Breast epithelium (tissue), 4 donors: ENCODE measurements at regions not wholly inside any gene's neighbourhood (a gene's known extent, or its start where the extent isn't known, plus 50 kb on each side); places are given as distances from the start of the nearest gene placed in this dataset.

Source experiments
- DNase-seq, 2 donors: peaks; one replicate each; pipeline ENCODE4 v3.0.0-alpha.2; 2019; ENCODE audit warnings: low spot score in 2 of 2
- H3K27ac ChIP-seq, 2 donors: fragments of 200-600 bp; sonication (generic) in 1 of 2; one replicate each; pipeline ENCODE4 v1.5.1; 2016 to 2019; ENCODE audit warnings: mild to moderate bottlenecking in 1 of 2
- H3K27me3 ChIP-seq, 2 donors: fragments of 200-600 bp; sonication (generic) in 1 of 2; one replicate each; pipeline versions ENCODE4 v1.5.1 to v1.6.0; 2017 to 2019; ENCODE audit warnings: control low read depth in 1 of 2, mild to moderate bottlenecking in 1 of 2
- H3K36me3 ChIP-seq: fragments of 200-600 bp; one replicate; pipeline ENCODE4 v1.5.1; 2019
- H3K4me1 ChIP-seq, 2 donors: fragments of 200-600 bp; sonication (generic); one replicate each; pipeline ENCODE4 v1.5.1; 2016 to 2019; ENCODE audit warnings: control low read depth in 1 of 2
- H3K4me3 ChIP-seq, 3 donors: fragments of 200-600 bp; sonication (generic); 1 replicate in 2 of 3; 2 replicates in 1 of 3; pipeline ENCODE4 v1.5.1; 2016 to 2019; ENCODE audit warnings: mild to moderate bottlenecking in 3 of 3, moderate library complexity in 2 of 3
- H3K9me3 ChIP-seq, 2 donors: fragments of 200-600 bp; sonication (generic) in 1 of 2; one replicate each; pipeline ENCODE4 v1.5.1; 2016 to 2019; ENCODE audit warnings: control low read depth in 1 of 2
- POLR2A ChIP-seq: fragments of 450-650 bp; IDR thresholded peaks from one replicate; pipeline ENCODE4 v1.6.1; 2016; ENCODE audit warnings: antibody characterized with exemption, mild to moderate bottlenecking, moderate library complexity
- POLR2AphosphoS5 ChIP-seq, 3 donors: sonication (generic); formaldehyde crosslinking; IDR thresholded peaks; one replicate each; pipeline ENCODE4 v1.6.1; 2017; ENCODE audit warnings: antibody characterized with exemption in 3 of 3
- intact Hi-C: fragments of 100-400 bp; cut with DNase I; formaldehyde crosslinking; loops from one replicate; pipeline ENCODE4 v1.15.1; 2023; ENCODE audit warnings: low total_unique reads
- TF ChIP-seq, protein P1 (sequence below), 3 donors: fragments of 450-650 bp; IDR thresholded peaks; one replicate each; pipeline ENCODE4 v1.5.1; 2016 to 2017; ENCODE audit warnings: antibody characterized with exemption in 3 of 3, mild to moderate bottlenecking in 3 of 3, moderate library complexity in 3 of 3

DNA sequence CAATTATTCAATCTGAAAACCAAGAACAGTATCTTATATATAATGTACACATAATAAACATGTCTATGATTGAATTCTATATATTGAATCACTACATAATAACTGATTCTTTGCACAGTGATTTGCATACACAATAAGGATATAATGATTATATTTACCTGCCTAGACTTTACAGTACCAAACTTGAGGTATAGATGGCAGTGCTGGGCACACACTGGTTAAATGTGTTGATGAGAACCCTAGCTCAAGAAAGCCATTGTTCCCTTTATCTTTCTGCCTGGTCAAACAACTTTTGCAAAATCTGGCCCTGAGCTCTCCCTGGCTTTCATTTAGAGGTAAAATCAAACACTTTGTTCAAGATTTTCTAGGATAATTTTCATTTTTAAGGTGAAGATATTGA, 697.7 kb downstream of the TUSC7 start:
- TF ChIP-seq POLR2AphosphoS5 (IDR thresholded peaks at IDR 0.05) (no peak), POLR2A (no peak)
- TF ChIP-seq, protein P1, sequence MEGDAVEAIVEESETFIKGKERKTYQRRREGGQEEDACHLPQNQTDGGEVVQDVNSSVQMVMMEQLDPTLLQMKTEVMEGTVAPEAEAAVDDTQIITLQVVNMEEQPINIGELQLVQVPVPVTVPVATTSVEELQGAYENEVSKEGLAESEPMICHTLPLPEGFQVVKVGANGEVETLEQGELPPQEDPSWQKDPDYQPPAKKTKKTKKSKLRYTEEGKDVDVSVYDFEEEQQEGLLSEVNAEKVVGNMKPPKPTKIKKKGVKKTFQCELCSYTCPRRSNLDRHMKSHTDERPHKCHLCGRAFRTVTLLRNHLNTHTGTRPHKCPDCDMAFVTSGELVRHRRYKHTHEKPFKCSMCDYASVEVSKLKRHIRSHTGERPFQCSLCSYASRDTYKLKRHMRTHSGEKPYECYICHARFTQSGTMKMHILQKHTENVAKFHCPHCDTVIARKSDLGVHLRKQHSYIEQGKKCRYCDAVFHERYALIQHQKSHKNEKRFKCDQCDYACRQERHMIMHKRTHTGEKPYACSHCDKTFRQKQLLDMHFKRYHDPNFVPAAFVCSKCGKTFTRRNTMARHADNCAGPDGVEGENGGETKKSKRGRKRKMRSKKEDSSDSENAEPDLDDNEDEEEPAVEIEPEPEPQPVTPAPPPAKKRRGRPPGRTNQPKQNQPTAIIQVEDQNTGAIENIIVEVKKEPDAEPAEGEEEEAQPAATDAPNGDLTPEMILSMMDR (IDR thresholded peaks at IDR 0.05), result no peak
- no peak for DNase-seq
- H3K4me3 ChIP-seq, result no peak overlapping the region
- intact Hi-C loops, result no loop called here
- H3K9me3 ChIP-seq, result no peaks in the 10 kb centered on the region
- H3K4me1 ChIP-seq, result no peaks in the 10 kb centered on the region
- no peaks in the 10 kb centered on the region for H3K27me3 ChIP-seq
- H3K36me3 ChIP-seq, result no peaks in the 10 kb centered on the region
- H3K27ac ChIP-seq, result no peak overlapping the region

DNA sequence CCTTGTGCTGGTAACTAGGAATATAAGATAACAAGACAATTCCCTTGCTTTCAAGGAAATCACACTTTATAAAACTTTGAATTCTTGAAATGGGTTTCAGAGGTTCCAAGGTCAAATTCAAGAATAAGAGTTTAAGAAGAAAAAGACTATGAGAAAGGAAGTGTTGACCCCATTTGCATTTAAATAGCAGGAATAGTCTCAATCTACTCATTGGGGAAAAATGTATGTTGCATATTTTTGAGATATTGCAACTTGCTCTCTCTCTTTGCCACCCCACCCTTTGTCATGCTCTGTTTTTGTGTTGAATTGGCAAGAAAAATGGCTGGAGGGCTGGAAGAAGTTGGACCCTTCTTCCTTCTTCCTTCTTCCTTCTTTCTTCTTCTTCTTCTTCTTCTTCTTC, 699.2 kb downstream of the TUSC7 start:
- no peak for DNase-seq
- H3K4me3 ChIP-seq, result no peak overlapping the region
- no peaks in the 10 kb centered on the region for H3K27me3 ChIP-seq
- intact Hi-C loops, result no loop called here
- no peak overlapping the region for H3K27ac ChIP-seq
- TF ChIP-seq POLR2A (no peak), POLR2AphosphoS5 (IDR thresholded peaks at IDR 0.05) (no peak)
- TF ChIP-seq, protein P1 (IDR thresholded peaks at IDR 0.05), result no peak
- H3K9me3 ChIP-seq, result no peaks in the 10 kb centered on the region
- H3K36me3 ChIP-seq, result no peaks in the 10 kb centered on the region
- H3K4me1 ChIP-seq, result no peaks in the 10 kb centered on the region

DNA sequence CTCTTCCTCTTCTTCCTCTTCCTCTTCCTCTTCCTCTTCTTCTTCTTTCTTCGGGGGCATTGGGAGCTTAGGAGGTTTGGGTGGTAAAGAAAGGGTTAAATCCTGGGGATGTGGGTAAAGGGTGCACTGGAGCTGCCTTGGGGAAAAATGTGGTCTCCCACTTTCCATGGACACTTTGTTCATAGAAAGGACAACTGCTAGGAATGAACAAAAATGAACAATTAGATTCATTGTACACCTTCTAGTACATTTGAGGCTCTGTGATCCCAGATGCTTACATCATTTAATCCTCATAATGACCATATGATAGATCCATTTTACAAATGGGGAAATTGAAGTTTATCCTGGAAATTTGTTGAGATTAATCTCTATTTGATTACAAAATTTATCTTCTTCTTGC, 699.7 kb downstream of the TUSC7 start:
- Histone ChIP-seq H3K4me1 (no peaks in the 10 kb centered on the region), H3K9me3 (no peaks in the 10 kb centered on the region), H3K27me3 (no peaks in the 10 kb centered on the region), H3K36me3 (no peaks in the 10 kb centered on the region), H3K27ac (no peak overlapping the region), H3K4me3 (no peak overlapping the region)
- intact Hi-C loops, result no loop called here
- TF ChIP-seq POLR2A (no peak), POLR2AphosphoS5 (IDR thresholded peaks at IDR 0.05) (no peak)
- TF ChIP-seq, protein P1 (IDR thresholded peaks at IDR 0.05), result no peak
- DNase-seq, result no peak

DNA sequence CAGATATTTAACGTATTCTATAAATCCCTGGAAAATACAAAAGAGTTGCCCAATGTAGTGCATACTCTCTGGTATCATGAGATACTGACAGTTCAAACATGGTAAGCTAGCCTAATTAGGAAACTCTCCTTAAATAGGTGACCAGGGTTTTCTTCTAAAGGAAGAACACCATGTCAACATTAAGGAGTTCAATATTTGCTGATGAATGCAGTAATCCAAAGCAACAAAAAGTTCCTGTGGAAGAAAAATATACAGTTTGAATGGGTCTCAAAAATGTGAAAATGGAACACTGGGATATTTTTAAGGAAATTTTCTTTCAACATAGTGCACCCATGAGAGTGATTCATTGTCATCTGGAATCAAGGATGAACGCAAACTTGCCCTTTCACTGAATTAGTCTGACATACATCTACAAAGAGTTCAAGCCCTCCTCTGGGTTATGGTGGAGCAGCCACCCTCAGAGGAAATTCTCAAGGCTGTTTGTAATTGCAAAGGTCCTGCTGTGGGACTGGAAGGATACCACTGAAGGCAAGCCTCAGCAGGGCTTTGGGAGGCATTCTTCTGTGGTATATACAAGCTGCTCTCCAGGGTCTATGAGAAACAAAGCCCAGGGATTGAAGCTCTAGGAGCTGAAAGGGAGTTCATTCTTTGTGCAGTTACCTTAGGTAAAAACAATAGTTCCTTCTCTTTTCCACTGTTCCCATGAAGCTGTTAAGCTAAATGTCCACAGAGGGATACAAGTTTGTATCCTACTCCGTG, 700.3 kb downstream of the TUSC7 start:
- TF ChIP-seq POLR2A (no peak), POLR2AphosphoS5 (IDR thresholded peaks at IDR 0.05) (no peak)
- TF ChIP-seq, protein P1 (IDR thresholded peaks at IDR 0.05), result no peak
- Histone ChIP-seq H3K36me3 (no peaks in the 10 kb centered on the region), H3K27me3 (no peaks in the 10 kb centered on the region), H3K27ac (no peak overlapping the region), H3K4me3 (no peak overlapping the region), H3K9me3 (no peaks in the 10 kb centered on the region), H3K4me1 (no peaks in the 10 kb centered on the region)
- intact Hi-C loops, result no loop called here
- no peak for DNase-seq

DNA sequence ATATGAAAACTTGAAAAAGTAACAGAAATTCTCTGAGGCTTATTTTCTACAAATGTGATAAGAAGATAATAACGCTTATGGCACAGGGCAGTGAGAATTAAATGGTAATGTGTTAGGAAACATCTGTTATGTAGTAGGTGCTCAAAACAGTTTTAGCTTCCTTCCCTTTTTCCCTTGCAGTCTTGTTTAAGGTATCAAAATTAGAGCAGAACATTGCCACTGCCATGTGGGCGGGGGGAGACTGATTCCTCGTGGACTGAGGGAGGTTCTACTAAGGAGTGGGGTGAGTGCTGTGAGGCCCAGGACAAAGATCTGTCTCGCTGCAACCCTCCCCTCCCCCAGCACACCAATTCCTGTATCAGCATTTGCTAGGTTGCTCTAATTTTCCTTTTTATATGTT, 702.4 kb downstream of the TUSC7 start:
- intact Hi-C loops, result no loop called here
- no peak for DNase-seq

More for the DNA sequence above, 702.4 kb downstream of the TUSC7 start:
- no peaks in the 10 kb centered on the region for H3K27me3 ChIP-seq
- H3K4me1 ChIP-seq, result no peaks in the 10 kb centered on the region
- no peak overlapping the region for H3K4me3 ChIP-seq
- TF ChIP-seq POLR2A (no peak), POLR2AphosphoS5 (IDR thresholded peaks at IDR 0.05) (no peak)
- TF ChIP-seq, protein P1 (IDR thresholded peaks at IDR 0.05), result no peak
- no peaks in the 10 kb centered on the region for H3K36me3 ChIP-seq
- H3K9me3 ChIP-seq, result no peaks in the 10 kb centered on the region
- no peak overlapping the region for H3K27ac ChIP-seq
